Vagina (tissue), 2 donors: ENCODE measurements at regions not wholly inside any gene's neighbourhood (a gene's known extent, or its start where the extent isn't known, plus 50 kb on each side); places are given as distances from the start of the nearest gene placed in this dataset.

Source experiments
- CTCF ChIP-seq, 3 experiments: fragments of 450-650 bp in 2 of 3; fragments of 200-600 bp in 1 of 3; sonication (generic) in 1 of 3; IDR thresholded peaks; one replicate each; pipeline ENCODE4 v1.5.1; 2017 to 2019; ENCODE audit warnings: antibody characterized with exemption in 3 of 3, mild to moderate bottlenecking in 2 of 3, moderate library complexity in 2 of 3
- POLR2A ChIP-seq, 2 donors: fragments of 450-650 bp; IDR thresholded peaks; one replicate each; pipeline ENCODE4 v1.6.1; 2017; ENCODE audit warnings: antibody characterized with exemption in 2 of 2, mild to moderate bottlenecking in 2 of 2, moderate library complexity in 2 of 2
- POLR2AphosphoS5 ChIP-seq, 2 donors: sonication (generic); formaldehyde crosslinking; IDR thresholded peaks; one replicate each; pipeline ENCODE4 v1.9.0; 2017; ENCODE audit warnings: antibody characterized with exemption in 2 of 2, mild to moderate bottlenecking in 2 of 2, low read depth in 1 of 2; ENCODE audit not compliant: insufficient read depth in 1 of 2

- TF ChIP-seq CTCF (IDR thresholded peaks at IDR 0.05) (no peak), POLR2A (IDR thresholded peaks at IDR 0.05) (no peak), POLR2AphosphoS5 (IDR thresholded peaks at IDR 0.05; ENCODE audit: insufficient read depth in 1 of 2, low read depth in 1 of 2) (no peak)
Measured at GRCh38 chr17:77089124-77089490, 51.7 kb upstream of the SEC14L1 start.
